Endothelial cell of umbilical vein (primary cell): ENCODE measurements at regions not wholly inside any gene's neighbourhood (a gene's known extent, or its start where the extent isn't known, plus 50 kb on each side); places are given as distances from the start of the nearest gene placed in this dataset.
"Not testable (repeated sequence)": the region's sequence is repeated elsewhere in the genome, so short reads cannot be mapped to it uniquely, and the experiment has no call there.

Experiments
- BruUV-seq: library from RNA; stranded (reverse); fragments of 400-500 nt; replicated peaks from 2 replicates; lab custom pipeline; 2021; lab: Mats Ljungman, UMichigan
- CTCF ChIA-PET: fragments of 300-600, 350-600 bp; sonication (Branson Sonifier 250); formaldehyde crosslinking; loops from one replicate; lab custom pipeline; 2021; ENCODE audit warnings: antibody characterized with exemption, inconsistent platforms; lab: Charles Lee
- POLR2A ChIA-PET: fragments of 300-600, 350-600 bp; sonication (Branson Sonifier 250); formaldehyde crosslinking; loops from one replicate; lab custom pipeline; 2021; ENCODE audit warnings: antibody characterized with exemption, inconsistent platforms; lab: Charles Lee
- DNase-seq: peaks from one replicate; pipeline ENCODE4 v3.0.0-alpha.2; 2011; ENCODE audit warnings: low read depth, low spot score
- FAIRE-seq: peaks from 2 replicates; lab custom pipeline; 2011; peaks lifted over from hg19 to GRCh38; lab: Jason Lieb, UNC
- H2AFZ ChIP-seq: 2 replicates; pipeline ENCODE4 v1.6.0; 2012; ENCODE audit warnings: low read depth, low read length, control low read depth, inconsistent platforms
- H3K27ac ChIP-seq: 2 replicates; pipeline ENCODE4 v1.5.1; 2011; ENCODE audit warnings: low read depth, mild to moderate bottlenecking, control low read depth, low read length, moderate library complexity; ENCODE audit not compliant: insufficient read depth
- H3K27me3 ChIP-seq, 2 experiments: 2 replicates each; pipeline versions ENCODE4 v1.6.0 to v1.6.1; 2011; ENCODE audit warnings: low read length in 2 of 2, mixed read lengths in 1 of 2; ENCODE audit not compliant: control insufficient read depth in 2 of 2, insufficient read depth in 2 of 2
- H3K36me3 ChIP-seq, 2 experiments: 2 replicates in 1 of 2; 3 replicates in 1 of 2; pipeline ENCODE4 v1.5.1; 2011; ENCODE audit warnings: low read length in 2 of 2, mild to moderate bottlenecking in 1 of 2, moderate library complexity in 1 of 2; ENCODE audit not compliant: control insufficient read depth in 2 of 2, insufficient read depth in 2 of 2; ENCODE audit errors: extremely low read depth in 1 of 2
- H3K4me1 ChIP-seq: 3 replicates; pipeline ENCODE4 v1.5.1; 2011; ENCODE audit warnings: mild to moderate bottlenecking, low read length; ENCODE audit not compliant: control insufficient read depth, insufficient read depth; ENCODE audit errors: extremely low read depth
- H3K4me2 ChIP-seq: 2 replicates; pipeline ENCODE4 v1.6.1; 2011; ENCODE audit warnings: low read length, control low read depth, mixed read lengths; ENCODE audit not compliant: insufficient read depth
- H3K4me3 ChIP-seq, 3 experiments: fragments of 200-600 bp in 1 of 3; sonication (generic), shearing (Covaris generic) in 1 of 3; replicated peaks in 1 of 3; 2 replicates each; pipeline ENCODE4 v1.5.1; 2011 to 2016; ENCODE audit warnings: control low read depth in 3 of 3, low read length in 3 of 3, mild to moderate bottlenecking in 2 of 3, inconsistent platforms in 1 of 3, low read depth in 1 of 3, moderate library complexity in 1 of 3; ENCODE audit not compliant: insufficient read depth in 1 of 3
- H3K79me2 ChIP-seq: 2 replicates; pipeline ENCODE4 v1.6.0; 2012; ENCODE audit warnings: low read length, inconsistent platforms; ENCODE audit not compliant: control insufficient read depth, insufficient read depth
- H3K9ac ChIP-seq: replicated peaks from 2 replicates; pipeline ENCODE3; 2011; ENCODE audit warnings: low read length, control low read depth; ENCODE audit not compliant: insufficient read depth; ENCODE audit errors: extremely low read depth
- H3K9me1 ChIP-seq: replicated peaks from 3 replicates; pipeline ENCODE4 v1.6.0; 2011; ENCODE audit warnings: mild to moderate bottlenecking, low read length; ENCODE audit not compliant: control insufficient read depth, insufficient read depth; ENCODE audit errors: extremely low read depth
- H3K9me3 ChIP-seq: replicated peaks from 2 replicates; pipeline ENCODE4 v1.5.1; 2012; ENCODE audit warnings: low read length, inconsistent platforms; ENCODE audit not compliant: control insufficient read depth, insufficient read depth
- H4K20me1 ChIP-seq: replicated peaks from 2 replicates; pipeline ENCODE3; 2011; ENCODE audit warnings: mild to moderate bottlenecking, low read length; ENCODE audit not compliant: control insufficient read depth, insufficient read depth; ENCODE audit errors: extremely low read depth
- CTCF ChIP-seq, 2 donors: IDR thresholded peaks; 1 replicate in 1 of 2; 2 replicates in 1 of 2; pipeline ENCODE4 v1.5.1; 2011; ENCODE audit warnings: low read length in 2 of 2, mild to moderate bottlenecking in 2 of 2, moderate library complexity in 2 of 2, control low read depth in 1 of 2, inconsistent platforms in 1 of 2, low read depth in 1 of 2; ENCODE audit not compliant: insufficient read depth in 1 of 2; ENCODE audit errors: extremely low read depth in 1 of 2
- EZH2 ChIP-seq: IDR thresholded peaks from 2 replicates; pipeline ENCODE4 v1.6.1; 2012; ENCODE audit warnings: borderline replicate concordance, low read depth, mild to moderate bottlenecking, moderate library complexity, low read length, inconsistent platforms; ENCODE audit not compliant: severe bottlenecking
- FOS ChIP-seq: IDR thresholded peaks from 2 replicates; pipeline ENCODE4 v1.6.1; 2011; ENCODE audit warnings: mild to moderate bottlenecking, low read length, moderate library complexity, borderline replicate concordance; ENCODE audit not compliant: insufficient read depth
- GATA2 ChIP-seq: IDR thresholded peaks from 2 replicates; pipeline ENCODE4 v1.7.0; 2011; ENCODE audit warnings: low read depth, mild to moderate bottlenecking, moderate library complexity, mixed read lengths, low read length; ENCODE audit not compliant: insufficient read length, insufficient read depth
- JUN ChIP-seq: IDR thresholded peaks from 2 replicates; pipeline ENCODE4 v1.6.1; 2011; ENCODE audit warnings: borderline replicate concordance, low read depth; ENCODE audit not compliant: insufficient read length, insufficient read depth
- MAX ChIP-seq: IDR thresholded peaks from 2 replicates; pipeline ENCODE4 v1.6.1; 2011; ENCODE audit not compliant: insufficient read depth, insufficient read length
- MYC ChIP-seq: IDR thresholded peaks from one replicate; pipeline ENCODE4 v1.6.1; 2011; ENCODE audit warnings: mild to moderate bottlenecking, low read depth, low read length
- POLR2A ChIP-seq: IDR thresholded peaks from 2 replicates; pipeline ENCODE4 v1.6.1; 2012; ENCODE audit warnings: low read depth, mild to moderate bottlenecking, control low read depth, low read length
- POLR2AphosphoS5 ChIP-seq: IDR thresholded peaks from 2 replicates; pipeline ENCODE4 v1.6.1; 2012; ENCODE audit warnings: low read depth, mild to moderate bottlenecking, control low read depth, low read length, moderate library complexity; ENCODE audit not compliant: insufficient read depth
- dilution Hi-C: fragments of 300-500 bp; cut with MboI; formaldehyde crosslinking; loops from one replicate; pipeline ENCODE4 v1.15.0; 2019; ENCODE audit warnings: low sequenced_read_pairs; ENCODE audit not compliant: extremely low pct_ligation_motif_present
- intact Hi-C: fragments of 100-400 bp; cut with micrococcal nuclease; formaldehyde crosslinking; loops from one replicate; pipeline ENCODE4 v1.10.0; 2022

GRCh38 chr10:22823109-22823508 is 104.7 kb upstream of the ARMC3 start:
- Histone ChIP-seq H3K9me1 (no peaks in the 10 kb centered on the region), H3K36me3 (no peaks in the 10 kb centered on the region), H2AFZ (no peak overlapping the region), H3K27ac (peak overlapping the region; percentile 68), H3K4me2 (peak overlapping the region; percentile 10), H3K4me3 (no peak overlapping the region), H3K9me3 (no peaks in the 10 kb centered on the region), H4K20me1 (no peaks in the 10 kb centered on the region), H3K79me2 (no peaks in the 10 kb centered on the region), H3K4me1 (peaks cover 38% of the 10 kb centered on the region), H3K9ac (no peak overlapping the region), H3K27me3 (no peaks in the 10 kb centered on the region)
- BruUV-seq, result no TSS peak
- TF ChIP-seq CTCF (IDR thresholded peaks at IDR 0.05; ENCODE audit: extremely low read depth in 1 of 2, insufficient read depth in 1 of 2, low read depth in 1 of 2, low read length in 2 of 2) (no peak), FOS (peak; percentile 86), JUN (peak; percentile 79), GATA2 (no peak), POLR2AphosphoS5 (no peak), MAX (peak; percentile 30), MYC (peak; percentile 60), POLR2A (no peak), EZH2 (no peak)
- intact Hi-C loops, result loop anchor here (5.0 to 10.0 kb wide), 2 partner anchors 71 to 108 kb away; partner anchors contain the start of gene PIP4K2A
- POLR2A ChIA-PET, result no interaction called here
- peak; percentile 87 for FAIRE-seq
- CTCF ChIA-PET, result interaction anchor here (1.0 to 1.2 kb wide), 3 partner anchors 21 to 110 kb away, joined by 3 to 4 read pairs (median 3); no protein-coding TSS in a partner anchor
- dilution Hi-C loops, result no loop called here
- peak; percentile 81 for DNase-seq

GRCh38 chr10:22821921-22822320 is 105.9 kb upstream of the ARMC3 start:
- H3K9me1 ChIP-seq, H3K9me3 ChIP-seq, H3K36me3 ChIP-seq, FAIRE-seq, dilution Hi-C loops, H3K79me2 ChIP-seq, H3K9ac ChIP-seq, POLR2A ChIA-PET, H3K4me3 ChIP-seq, H3K27me3 ChIP-seq, H4K20me1 ChIP-seq, DNase-seq, CTCF ChIA-PET: not testable (repeated sequence)
- peaks cover 43% of the 10 kb centered on the region for H3K4me1 ChIP-seq
- H3K27ac ChIP-seq, result peak overlapping the region; percentile 37
- intact Hi-C loops, result loop anchor here (5.0 to 10.0 kb wide), 2 partner anchors 70 to 107 kb away; partner anchors contain the start of gene PIP4K2A
- H2AFZ ChIP-seq, result peak overlapping the region; percentile 55
- BruUV-seq, result TSS peak; percentile 39
- peak overlapping the region; percentile 50 for H3K4me2 ChIP-seq
